ENCODE measurements at regions not wholly inside any gene's neighbourhood (a gene's known extent, or its start where the extent isn't known, plus 50 kb on each side); places are given as distances from the start of the nearest gene placed in this dataset.

- intact Hi-C loops (cut with DNase I) = no loop called here
- no peak for TF ChIP-seq POLR2AphosphoS5 (IDR thresholded peaks at IDR 0.05; ENCODE audit: insufficient read depth in 1 of 2, low read depth in 1 of 2)
- TF ChIP-seq, protein P1, sequence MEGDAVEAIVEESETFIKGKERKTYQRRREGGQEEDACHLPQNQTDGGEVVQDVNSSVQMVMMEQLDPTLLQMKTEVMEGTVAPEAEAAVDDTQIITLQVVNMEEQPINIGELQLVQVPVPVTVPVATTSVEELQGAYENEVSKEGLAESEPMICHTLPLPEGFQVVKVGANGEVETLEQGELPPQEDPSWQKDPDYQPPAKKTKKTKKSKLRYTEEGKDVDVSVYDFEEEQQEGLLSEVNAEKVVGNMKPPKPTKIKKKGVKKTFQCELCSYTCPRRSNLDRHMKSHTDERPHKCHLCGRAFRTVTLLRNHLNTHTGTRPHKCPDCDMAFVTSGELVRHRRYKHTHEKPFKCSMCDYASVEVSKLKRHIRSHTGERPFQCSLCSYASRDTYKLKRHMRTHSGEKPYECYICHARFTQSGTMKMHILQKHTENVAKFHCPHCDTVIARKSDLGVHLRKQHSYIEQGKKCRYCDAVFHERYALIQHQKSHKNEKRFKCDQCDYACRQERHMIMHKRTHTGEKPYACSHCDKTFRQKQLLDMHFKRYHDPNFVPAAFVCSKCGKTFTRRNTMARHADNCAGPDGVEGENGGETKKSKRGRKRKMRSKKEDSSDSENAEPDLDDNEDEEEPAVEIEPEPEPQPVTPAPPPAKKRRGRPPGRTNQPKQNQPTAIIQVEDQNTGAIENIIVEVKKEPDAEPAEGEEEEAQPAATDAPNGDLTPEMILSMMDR (IDR thresholded peaks at IDR 0.05) = no peak
- TF ChIP-seq POLR2A (IDR thresholded peaks at IDR 0.05) = no peak
- H3K27ac ChIP-seq = no peak overlapping the region
- no peaks in the 10 kb centered on the region for H3K4me1 ChIP-seq
- H3K9me3 ChIP-seq = no peaks in the 10 kb centered on the region
- DNase-seq (ENCODE audit: extremely low spot score in 2 of 2) = no peak
- H3K4me3 ChIP-seq = no peak overlapping the region
- H3K27me3 ChIP-seq = no peaks in the 10 kb centered on the region
- no peaks in the 10 kb centered on the region for H3K36me3 ChIP-seq
Measured at GRCh38 chr17:45660474-45660873, 123.6 kb upstream of the CRHR1 start.

- no peaks in the 10 kb centered on the region for H3K27me3 ChIP-seq
Measured at GRCh38 chr17:45662432-45662831, 121.7 kb upstream of the CRHR1 start.

GRCh38 chr17:45663772-45664171 is 120.3 kb upstream of the CRHR1 start:
- Histone ChIP-seq H3K4me1 (no peaks in the 10 kb centered on the region), H3K9me3 (no peaks in the 10 kb centered on the region), H3K4me3 (no peak overlapping the region), H3K27me3 (no peaks in the 10 kb centered on the region), H3K27ac (no peak overlapping the region), H3K36me3 (no peaks in the 10 kb centered on the region)
- intact Hi-C loops (cut with DNase I) = no loop called here
- DNase-seq (ENCODE audit: extremely low spot score in 2 of 2) = no peak
- TF ChIP-seq POLR2AphosphoS5 (IDR thresholded peaks at IDR 0.05; ENCODE audit: insufficient read depth in 1 of 2, low read depth in 1 of 2) (no peak), POLR2A (IDR thresholded peaks at IDR 0.05) (no peak)
- TF ChIP-seq, protein P1 (IDR thresholded peaks at IDR 0.05) = no peak

More at GRCh38 chr17:45662432-45662831, 121.7 kb upstream of the CRHR1 start:
- H3K9me3 ChIP-seq = no peaks in the 10 kb centered on the region
- TF ChIP-seq, protein P1 (IDR thresholded peaks at IDR 0.05) = no peak
- TF ChIP-seq POLR2AphosphoS5 (IDR thresholded peaks at IDR 0.05; ENCODE audit: insufficient read depth in 1 of 2, low read depth in 1 of 2) (no peak), POLR2A (IDR thresholded peaks at IDR 0.05) (no peak)
- no peak for DNase-seq (ENCODE audit: extremely low spot score in 2 of 2)
- H3K27ac ChIP-seq = no peak overlapping the region
- no peak overlapping the region for H3K4me3 ChIP-seq
- no peaks in the 10 kb centered on the region for H3K36me3 ChIP-seq
- H3K4me1 ChIP-seq = no peaks in the 10 kb centered on the region
- intact Hi-C loops (cut with DNase I) = no loop called here

DNA sequence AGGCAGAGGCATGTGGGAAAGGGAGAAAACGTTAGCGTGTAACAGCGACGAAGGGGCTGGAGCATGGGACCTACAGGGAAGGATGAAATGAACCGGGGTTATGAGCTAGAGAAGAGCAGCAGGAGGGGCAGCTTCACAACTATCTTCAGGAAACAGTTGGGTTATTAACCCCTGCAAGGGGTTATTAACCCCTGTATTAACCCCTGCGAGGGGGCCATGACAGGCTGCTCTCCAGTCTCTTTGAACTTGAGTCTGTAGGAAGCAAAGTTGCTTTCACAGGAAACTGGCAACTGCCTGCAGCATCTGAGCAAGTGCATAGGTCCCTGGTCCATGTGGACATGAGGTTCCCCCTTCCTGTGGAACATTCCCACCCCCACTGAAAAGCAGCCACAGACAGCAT is 119.2 kb upstream of the CRHR1 start:
- Histone ChIP-seq H3K9me3 (no peaks in the 10 kb centered on the region), H3K27ac (no peak overlapping the region), H3K4me3 (no peak overlapping the region), H3K36me3 (no peaks in the 10 kb centered on the region), H3K27me3 (no peaks in the 10 kb centered on the region), H3K4me1 (no peaks in the 10 kb centered on the region)
- no peak for DNase-seq (ENCODE audit: extremely low spot score in 2 of 2)
- TF ChIP-seq POLR2A (IDR thresholded peaks at IDR 0.05) (no peak), POLR2AphosphoS5 (IDR thresholded peaks at IDR 0.05; ENCODE audit: insufficient read depth in 1 of 2, low read depth in 1 of 2) (no peak)
- TF ChIP-seq, protein P1 (IDR thresholded peaks at IDR 0.05) = no peak
- intact Hi-C loops (cut with DNase I) = no loop called here

- intact Hi-C loops (cut with DNase I) = no loop called here
- no peak for DNase-seq (ENCODE audit: extremely low spot score in 2 of 2)
- Histone ChIP-seq H3K36me3 (no peaks in the 10 kb centered on the region), H3K27ac (no peak overlapping the region), H3K9me3 (no peaks in the 10 kb centered on the region), H3K4me3 (no peak overlapping the region), H3K4me1 (no peaks in the 10 kb centered on the region), H3K27me3 (no peaks in the 10 kb centered on the region)
- TF ChIP-seq, protein P1 (IDR thresholded peaks at IDR 0.05) = no peak
- TF ChIP-seq POLR2A (IDR thresholded peaks at IDR 0.05) (no peak), POLR2AphosphoS5 (IDR thresholded peaks at IDR 0.05; ENCODE audit: insufficient read depth in 1 of 2, low read depth in 1 of 2) (no peak)
Measured at GRCh38 chr17:45666046-45666600, 118.0 kb upstream of the CRHR1 start.

Measured in vagina (tissue), 2 donors.